ENCODE measurements at regions not wholly inside any gene's neighbourhood (a gene's known extent, or its start where the extent isn't known, plus 50 kb on each side); places are given as distances from the start of the nearest gene placed in this dataset.

- H3K4me3 ChIP-seq, result no peak overlapping the region
- no peak overlapping the region for H3K4me2 ChIP-seq (ENCODE audit: unreplicated experiment)
- DNase-seq, result no peak
- H3F3A ChIP-seq (ENCODE audit: insufficient read depth), result no peaks in the 10 kb centered on the region
- no peak overlapping the region for H3K9ac ChIP-seq
- in situ Hi-C loops (cut with MboI), result no loop called here
- no peak for TF ChIP-seq EZH2phosphoT487 (IDR thresholded peaks at IDR 0.05; ENCODE audit: insufficient read depth, low read depth)
- no peak for TF ChIP-seq EZH2 (IDR thresholded peaks at IDR 0.05; ENCODE audit: insufficient read depth, poor library complexity, severe bottlenecking)
- H4K20me1 ChIP-seq (ENCODE audit: insufficient read depth), result no peaks in the 10 kb centered on the region
- no peaks in the 10 kb centered on the region for H3K9me2 ChIP-seq (ENCODE audit: insufficient read depth)
- H2AFZ ChIP-seq, result no peak overlapping the region
- H3K36me3 ChIP-seq (ENCODE audit: low read depth), result no peaks in the 10 kb centered on the region
- no peaks in the 10 kb centered on the region for H3K27me3 ChIP-seq (replicated peaks; ENCODE audit: insufficient read depth)
- no peaks in the 10 kb centered on the region for H3K79me2 ChIP-seq (ENCODE audit: insufficient read depth)
- no peak overlapping the region for H3K27ac ChIP-seq
- H3K9me3 ChIP-seq (ENCODE audit: low read depth), result no peaks in the 10 kb centered on the region
- H3K4me1 ChIP-seq (ENCODE audit: insufficient read depth), result no peaks in the 10 kb centered on the region
- WGBS, 2 experiments (ENCODE audit: low coverage in 1 of 2, low lambda C conversion rate in 2 of 2, missing lambda C conversion rate in 2 of 2), result 86 to 89% methylated on average over 9 of the region's 9 CpGs
These were observed 222.9 kb downstream of the PTEN start for GRCh38 chr10:88086187-88086960.

GRCh38 chr10:88088441-88089340, 225.3 kb downstream of the PTEN start:
- H3K79me2 ChIP-seq (ENCODE audit: insufficient read depth), result no peaks in the 10 kb centered on the region
- no peak for DNase-seq

GRCh38 chr10:88089498-88089897, 226.1 kb downstream of the PTEN start:
- no peak for DNase-seq
- in situ Hi-C loops (cut with MboI), result no loop called here
- Histone ChIP-seq H3K9ac (no peak overlapping the region), H2AFZ (no peak overlapping the region), H3K9me2 (ENCODE audit: insufficient read depth) (no peaks in the 10 kb centered on the region), H3F3A (ENCODE audit: insufficient read depth) (no peaks in the 10 kb centered on the region), H3K4me2 (ENCODE audit: unreplicated experiment) (no peak overlapping the region), H3K9me3 (ENCODE audit: low read depth) (no peaks in the 10 kb centered on the region), H3K4me1 (ENCODE audit: insufficient read depth) (no peaks in the 10 kb centered on the region), H3K79me2 (ENCODE audit: insufficient read depth) (no peaks in the 10 kb centered on the region), H4K20me1 (ENCODE audit: insufficient read depth) (no peaks in the 10 kb centered on the region), H3K36me3 (ENCODE audit: low read depth) (no peaks in the 10 kb centered on the region), H3K4me3 (no peak overlapping the region), H3K27me3 (replicated peaks; ENCODE audit: insufficient read depth) (no peaks in the 10 kb centered on the region), H3K27ac (no peak overlapping the region)
- TF ChIP-seq EZH2phosphoT487 (IDR thresholded peaks at IDR 0.05; ENCODE audit: insufficient read depth, low read depth) (no peak), EZH2 (IDR thresholded peaks at IDR 0.05; ENCODE audit: insufficient read depth, poor library complexity, severe bottlenecking) (no peak)

More at GRCh38 chr10:88088441-88089340, 225.3 kb downstream of the PTEN start:
- no peak overlapping the region for H3K4me2 ChIP-seq (ENCODE audit: unreplicated experiment)
- no peaks in the 10 kb centered on the region for H3K36me3 ChIP-seq (ENCODE audit: low read depth)
- no peak overlapping the region for H2AFZ ChIP-seq
- no peak overlapping the region for H3K4me3 ChIP-seq
- WGBS, 2 experiments (ENCODE audit: low coverage in 1 of 2, low lambda C conversion rate in 2 of 2, missing lambda C conversion rate in 2 of 2), result 87 to 90% methylated on average over 9 of the region's 9 CpGs
- in situ Hi-C loops (cut with MboI), result no loop called here
- H3K9me2 ChIP-seq (ENCODE audit: insufficient read depth), result no peaks in the 10 kb centered on the region
- TF ChIP-seq EZH2phosphoT487 (IDR thresholded peaks at IDR 0.05; ENCODE audit: insufficient read depth, low read depth) (no peak), EZH2 (IDR thresholded peaks at IDR 0.05; ENCODE audit: insufficient read depth, poor library complexity, severe bottlenecking) (no peak)
- no peaks in the 10 kb centered on the region for H3K9me3 ChIP-seq (ENCODE audit: low read depth)
- no peaks in the 10 kb centered on the region for H3F3A ChIP-seq (ENCODE audit: insufficient read depth)
- no peaks in the 10 kb centered on the region for H3K4me1 ChIP-seq (ENCODE audit: insufficient read depth)
- no peak overlapping the region for H3K27ac ChIP-seq
- no peaks in the 10 kb centered on the region for H4K20me1 ChIP-seq (ENCODE audit: insufficient read depth)
- no peak overlapping the region for H3K9ac ChIP-seq
- no peaks in the 10 kb centered on the region for H3K27me3 ChIP-seq (replicated peaks; ENCODE audit: insufficient read depth)

GRCh38 chr10:88090568-88091214, 227.3 kb downstream of the PTEN start:
- H3K4me2 ChIP-seq (ENCODE audit: unreplicated experiment), result no peak overlapping the region
- H3K79me2 ChIP-seq (ENCODE audit: insufficient read depth), result no peaks in the 10 kb centered on the region
- no peaks in the 10 kb centered on the region for H3K4me1 ChIP-seq (ENCODE audit: insufficient read depth)
- H3K9me3 ChIP-seq (ENCODE audit: low read depth), result no peaks in the 10 kb centered on the region
- no peaks in the 10 kb centered on the region for H3K36me3 ChIP-seq (ENCODE audit: low read depth)
- H3F3A ChIP-seq (ENCODE audit: insufficient read depth), result peaks cover 8% of the 10 kb centered on the region; the same call in 1 of the 2 replicates
- in situ Hi-C loops (cut with MboI), result no loop called here
- no peak overlapping the region for H2AFZ ChIP-seq
- H3K9me2 ChIP-seq (ENCODE audit: insufficient read depth), result no peaks in the 10 kb centered on the region
- WGBS, 2 experiments (ENCODE audit: low coverage in 1 of 2, low lambda C conversion rate in 2 of 2, missing lambda C conversion rate in 2 of 2), result 97 to 99% methylated on average over 7 of the region's 7 CpGs
- no peak overlapping the region for H3K4me3 ChIP-seq
- DNase-seq, result no peak
- TF ChIP-seq EZH2phosphoT487 (IDR thresholded peaks at IDR 0.05; ENCODE audit: insufficient read depth, low read depth) (no peak), EZH2 (IDR thresholded peaks at IDR 0.05; ENCODE audit: insufficient read depth, poor library complexity, severe bottlenecking) (no peak)
- H3K27ac ChIP-seq, result no peak overlapping the region
- no peak overlapping the region for H3K9ac ChIP-seq
- H4K20me1 ChIP-seq (ENCODE audit: insufficient read depth), result no peaks in the 10 kb centered on the region
- no peaks in the 10 kb centered on the region for H3K27me3 ChIP-seq (replicated peaks; ENCODE audit: insufficient read depth)
